Panc1 (cell line): ENCODE measurements at regions not wholly inside any gene's neighbourhood (a gene's known extent, or its start where the extent isn't known, plus 50 kb on each side); places are given as distances from the start of the nearest gene placed in this dataset.

ENCODE experiments used
- CTCF ChIP-seq: fragments of 450-650 bp; IDR thresholded peaks from 2 replicates; pipeline ENCODE4 v1.5.1; 2017; ENCODE audit warnings: mild to moderate bottlenecking
- POLR2AphosphoS5 ChIP-seq: IDR thresholded peaks from 2 replicates; pipeline ENCODE4 v1.6.1; 2012; ENCODE audit warnings: mild to moderate bottlenecking, low read depth, low read length, moderate library complexity
- REST ChIP-seq, 2 experiments: IDR thresholded peaks; 2 replicates each; pipeline ENCODE4 v1.6.1; 2011 to 2012; ENCODE audit warnings: low read depth in 2 of 2, control low read depth in 1 of 2, low read length in 1 of 2, mild to moderate bottlenecking in 1 of 2, moderate library complexity in 1 of 2; ENCODE audit not compliant: insufficient read depth in 1 of 2
- SIN3A ChIP-seq: IDR thresholded peaks from 2 replicates; pipeline ENCODE4 v1.6.1; 2012; ENCODE audit warnings: low read depth, mild to moderate bottlenecking, low read length, moderate library complexity, borderline replicate concordance; ENCODE audit not compliant: insufficient read depth

- TF ChIP-seq CTCF, result no peak
- no peak for TF ChIP-seq REST (IDR thresholded peaks at IDR 0.05; ENCODE audit: insufficient read depth in 1 of 2, low read depth in 2 of 2, low read length in 1 of 2)
- no peak for TF ChIP-seq POLR2AphosphoS5
- TF ChIP-seq SIN3A, result no peak
These were observed 694.5 kb downstream of the NXPH1 start for GRCh38 chr7:9127901-9128300.
